ENCODE measurements at regions not wholly inside any gene's neighbourhood (a gene's known extent, or its start where the extent isn't known, plus 50 kb on each side); places are given as distances from the start of the nearest gene placed in this dataset.

GRCh38 chr19:28446511-28446910 is 766.4 kb downstream of the UQCRFS1 start:
- CTCF ChIA-PET = no interaction called here
- DNase-seq (ENCODE audit: low read depth, low spot score) (no peak), FAIRE-seq (no peak)
- Histone ChIP-seq H3K9me3 (replicated peaks; ENCODE audit: control insufficient read depth, insufficient read depth, low read length) (no peaks in the 10 kb centered on the region), H3K79me2 (ENCODE audit: control insufficient read depth, insufficient read depth, low read length) (no peaks in the 10 kb centered on the region), H3K9me1 (replicated peaks; ENCODE audit: control insufficient read depth, extremely low read depth, insufficient read depth, low read length) (no peaks in the 10 kb centered on the region), H4K20me1 (replicated peaks; ENCODE audit: control insufficient read depth, extremely low read depth, insufficient read depth, low read length) (no peaks in the 10 kb centered on the region), H3K9ac (replicated peaks; ENCODE audit: extremely low read depth, insufficient read depth, low read length) (no peak overlapping the region), H3K4me2 (ENCODE audit: insufficient read depth, low read length) (no peak overlapping the region), H3K4me3 (replicated peaks in 1 of 3; ENCODE audit: insufficient read depth in 1 of 3, low read depth in 1 of 3, low read length in 3 of 3) (no peak overlapping the region), H3K27me3 (ENCODE audit: control insufficient read depth in 2 of 2, insufficient read depth in 2 of 2, low read length in 2 of 2) (no peaks in the 10 kb centered on the region), H3K4me1 (ENCODE audit: control insufficient read depth, extremely low read depth, insufficient read depth, low read length) (no peaks in the 10 kb centered on the region), H2AFZ (ENCODE audit: low read depth, low read length) (no peak overlapping the region), H3K27ac (ENCODE audit: insufficient read depth, low read depth, low read length) (no peak overlapping the region), H3K36me3 (ENCODE audit: control insufficient read depth in 2 of 2, extremely low read depth in 1 of 2, insufficient read depth in 2 of 2, low read length in 2 of 2) (no peaks in the 10 kb centered on the region)
- dilution Hi-C loops (cut with MboI; ENCODE audit: extremely low pct_ligation_motif_present, low sequenced_read_pairs) (no loop called here), intact Hi-C loops (cut with micrococcal nuclease) (no loop called here)
- no peak for TF ChIP-seq MAX (IDR thresholded peaks at IDR 0.05; ENCODE audit: insufficient read depth, insufficient read length)
- no peak for TF ChIP-seq JUN (IDR thresholded peaks at IDR 0.05; ENCODE audit: borderline replicate concordance, insufficient read depth, insufficient read length, low read depth)
- TF ChIP-seq EZH2 (IDR thresholded peaks at IDR 0.05; ENCODE audit: borderline replicate concordance, low read depth, low read length, severe bottlenecking) = no peak
- TF ChIP-seq GATA2 (IDR thresholded peaks at IDR 0.05; ENCODE audit: insufficient read depth, insufficient read length, low read depth, low read length) = no peak
- POLR2A ChIA-PET = no interaction called here
- no TSS peak for BruUV-seq (replicated peaks)

GRCh38 chr19:28445826-28446225 is 767.1 kb downstream of the UQCRFS1 start:
- CTCF ChIA-PET = no interaction called here
- intact Hi-C loops (cut with micrococcal nuclease) = no loop called here

More at GRCh38 chr19:28445826-28446225, 767.1 kb downstream of the UQCRFS1 start:
- DNase-seq (ENCODE audit: low read depth, low spot score) (no peak), FAIRE-seq (no peak)
- POLR2A ChIA-PET = no interaction called here
- Histone ChIP-seq H3K9me1 (replicated peaks; ENCODE audit: control insufficient read depth, extremely low read depth, insufficient read depth, low read length) (no peaks in the 10 kb centered on the region), H3K4me2 (ENCODE audit: insufficient read depth, low read length) (no peak overlapping the region), H3K36me3 (ENCODE audit: control insufficient read depth in 2 of 2, extremely low read depth in 1 of 2, insufficient read depth in 2 of 2, low read length in 2 of 2) (no peaks in the 10 kb centered on the region), H3K27me3 (ENCODE audit: control insufficient read depth in 2 of 2, insufficient read depth in 2 of 2, low read length in 2 of 2) (no peaks in the 10 kb centered on the region), H4K20me1 (replicated peaks; ENCODE audit: control insufficient read depth, extremely low read depth, insufficient read depth, low read length) (no peaks in the 10 kb centered on the region), H3K4me3 (replicated peaks in 1 of 3; ENCODE audit: insufficient read depth in 1 of 3, low read depth in 1 of 3, low read length in 3 of 3) (no peak overlapping the region), H3K9me3 (replicated peaks; ENCODE audit: control insufficient read depth, insufficient read depth, low read length) (no peaks in the 10 kb centered on the region), H3K27ac (ENCODE audit: insufficient read depth, low read depth, low read length) (no peak overlapping the region), H3K9ac (replicated peaks; ENCODE audit: extremely low read depth, insufficient read depth, low read length) (no peak overlapping the region), H2AFZ (ENCODE audit: low read depth, low read length) (no peak overlapping the region), H3K4me1 (ENCODE audit: control insufficient read depth, extremely low read depth, insufficient read depth, low read length) (no peaks in the 10 kb centered on the region), H3K79me2 (ENCODE audit: control insufficient read depth, insufficient read depth, low read length) (no peaks in the 10 kb centered on the region)
- TF ChIP-seq EZH2 (IDR thresholded peaks at IDR 0.05; ENCODE audit: borderline replicate concordance, low read depth, low read length, severe bottlenecking) = no peak
- no peak for TF ChIP-seq MYC (IDR thresholded peaks at IDR 0.05; ENCODE audit: low read depth, low read length)
- TF ChIP-seq POLR2AphosphoS5 (IDR thresholded peaks at IDR 0.05; ENCODE audit: insufficient read depth, low read depth, low read length) = no peak
- TF ChIP-seq MAX (IDR thresholded peaks at IDR 0.05; ENCODE audit: insufficient read depth, insufficient read length) = no peak
- no peak for TF ChIP-seq JUN (IDR thresholded peaks at IDR 0.05; ENCODE audit: borderline replicate concordance, insufficient read depth, insufficient read length, low read depth)
- no peak for TF ChIP-seq GATA2 (IDR thresholded peaks at IDR 0.05; ENCODE audit: insufficient read depth, insufficient read length, low read depth, low read length)
- TF ChIP-seq POLR2A (IDR thresholded peaks at IDR 0.05; ENCODE audit: low read depth, low read length) = no peak
- no peak for TF ChIP-seq FOS (IDR thresholded peaks at IDR 0.05; ENCODE audit: borderline replicate concordance, insufficient read depth, low read length)
- TF ChIP-seq, protein P1, sequence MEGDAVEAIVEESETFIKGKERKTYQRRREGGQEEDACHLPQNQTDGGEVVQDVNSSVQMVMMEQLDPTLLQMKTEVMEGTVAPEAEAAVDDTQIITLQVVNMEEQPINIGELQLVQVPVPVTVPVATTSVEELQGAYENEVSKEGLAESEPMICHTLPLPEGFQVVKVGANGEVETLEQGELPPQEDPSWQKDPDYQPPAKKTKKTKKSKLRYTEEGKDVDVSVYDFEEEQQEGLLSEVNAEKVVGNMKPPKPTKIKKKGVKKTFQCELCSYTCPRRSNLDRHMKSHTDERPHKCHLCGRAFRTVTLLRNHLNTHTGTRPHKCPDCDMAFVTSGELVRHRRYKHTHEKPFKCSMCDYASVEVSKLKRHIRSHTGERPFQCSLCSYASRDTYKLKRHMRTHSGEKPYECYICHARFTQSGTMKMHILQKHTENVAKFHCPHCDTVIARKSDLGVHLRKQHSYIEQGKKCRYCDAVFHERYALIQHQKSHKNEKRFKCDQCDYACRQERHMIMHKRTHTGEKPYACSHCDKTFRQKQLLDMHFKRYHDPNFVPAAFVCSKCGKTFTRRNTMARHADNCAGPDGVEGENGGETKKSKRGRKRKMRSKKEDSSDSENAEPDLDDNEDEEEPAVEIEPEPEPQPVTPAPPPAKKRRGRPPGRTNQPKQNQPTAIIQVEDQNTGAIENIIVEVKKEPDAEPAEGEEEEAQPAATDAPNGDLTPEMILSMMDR (IDR thresholded peaks at IDR 0.05; ENCODE audit: extremely low read depth in 1 of 2, insufficient read depth in 1 of 2, low read depth in 1 of 2, low read length in 2 of 2) = no peak
- dilution Hi-C loops (cut with MboI; ENCODE audit: extremely low pct_ligation_motif_present, low sequenced_read_pairs) = no loop called here
- no TSS peak for BruUV-seq (replicated peaks)

Data from endothelial cell of umbilical vein (primary cell).